ENCODE measurements at regions not wholly inside any gene's neighbourhood (a gene's known extent, or its start where the extent isn't known, plus 50 kb on each side); places are given as distances from the start of the nearest gene placed in this dataset.

- no peak for DNase-seq (ENCODE audit: low read depth)
These were observed 78.1 kb upstream of the SLC38A11 start for GRCh38 chr2:165033402-165033801.

GRCh38 chr2:165032559-165032958, 77.2 kb upstream of the SLC38A11 start:
- DNase-seq (ENCODE audit: low read depth) = no peak

GRCh38 chr2:165024199-165024598, 68.9 kb upstream of the SLC38A11 start:
- DNase-seq (ENCODE audit: low read depth) = no peak

GRCh38 chr2:165022781-165023180, 67.5 kb upstream of the SLC38A11 start:
- DNase-seq (ENCODE audit: low read depth) = no peak

- no peak for DNase-seq (ENCODE audit: low read depth)
These were observed 62.8 kb upstream of the SLC38A11 start for GRCh38 chr2:165017966-165018596.

- no peak for DNase-seq (ENCODE audit: low read depth)
These were observed 61.6 kb upstream of the SLC38A11 start for GRCh38 chr2:165016772-165017411.

- DNase-seq (ENCODE audit: low read depth) = peak; percentile 37
These were observed 59.8 kb upstream of the SLC38A11 start for GRCh38 chr2:165015052-165015642.

- no peak for DNase-seq (ENCODE audit: low read depth)
These were observed 58.8 kb upstream of the SLC38A11 start for GRCh38 chr2:165013944-165014619.

- DNase-seq (ENCODE audit: low read depth) = no peak
These were observed 55.9 kb upstream of the SLC38A11 start for GRCh38 chr2:165011199-165011598.

GRCh38 chr2:165010556-165010955, 55.2 kb upstream of the SLC38A11 start:
- DNase-seq (ENCODE audit: low read depth) = no peak

- DNase-seq (ENCODE audit: low read depth) = no peak
These were observed 54.1 kb upstream of the SLC38A11 start for GRCh38 chr2:165009466-165009865.

- no peak for DNase-seq (ENCODE audit: low read depth)
These were observed 53.5 kb upstream of the SLC38A11 start for GRCh38 chr2:165008730-165009315.

- DNase-seq (ENCODE audit: low read depth) = no peak
These were observed 51.9 kb upstream of the SLC38A11 start for GRCh38 chr2:165007161-165007744.
